ENCODE measurements at regions not wholly inside any gene's neighbourhood (a gene's known extent, or its start where the extent isn't known, plus 50 kb on each side); places are given as distances from the start of the nearest gene placed in this dataset.
A peak's percentile ranks its signal among the peaks of the same experiment; 100 is the strongest.

- no peaks in the 10 kb centered on the region for H4K20me1 ChIP-seq (ENCODE audit: insufficient read depth, low read length)
- Mint-ChIP-seq H3K9me3 (ENCODE audit: unreplicated experiment) (peaks cover 12% of the 10 kb centered on the region), H3K36me3 (ENCODE audit: low read depth, unreplicated experiment) (no peaks in the 10 kb centered on the region), H3K4me1 (ENCODE audit: low read depth, unreplicated experiment) (peaks cover 10% of the 10 kb centered on the region), H3K4me3 (ENCODE audit: unreplicated experiment) (no peak overlapping the region), H3K27me3 (ENCODE audit: low read depth, unreplicated experiment) (no peaks in the 10 kb centered on the region), H3K27ac (ENCODE audit: unreplicated experiment) (peak overlapping the region; percentile 54)
- H3K27ac ChIP-seq (ENCODE audit: low read depth, low read length): no peak overlapping the region
- H3K9me3 ChIP-seq (ENCODE audit: insufficient read depth, low read depth, low read length): no peaks in the 10 kb centered on the region
- DNase-seq (ENCODE audit: low read depth): peak; percentile 60
- no peak overlapping the region for H3K4me3 ChIP-seq (ENCODE audit: insufficient read depth, low read depth, low read length)
- no peaks in the 10 kb centered on the region for H3K27me3 ChIP-seq (ENCODE audit: insufficient read depth, low read length)
- H3K4me2 ChIP-seq (ENCODE audit: low read length): no peak overlapping the region
- no peaks in the 10 kb centered on the region for H3K4me1 ChIP-seq (ENCODE audit: insufficient read depth, low read length)
- peak; percentile 55 for FAIRE-seq
- H3K9ac ChIP-seq (ENCODE audit: low read length): no peak overlapping the region
- H2AFZ ChIP-seq (ENCODE audit: low read depth, low read length): no peak overlapping the region
- H3K79me2 ChIP-seq (ENCODE audit: insufficient read depth, low read length): no peaks in the 10 kb centered on the region
- H3K36me3 ChIP-seq (ENCODE audit: insufficient read depth, low read length): no peaks in the 10 kb centered on the region
- TF ChIP-seq EZH2 (IDR thresholded peaks at IDR 0.05; ENCODE audit: insufficient read depth, low read length): no peak
- TF ChIP-seq, protein P1, sequence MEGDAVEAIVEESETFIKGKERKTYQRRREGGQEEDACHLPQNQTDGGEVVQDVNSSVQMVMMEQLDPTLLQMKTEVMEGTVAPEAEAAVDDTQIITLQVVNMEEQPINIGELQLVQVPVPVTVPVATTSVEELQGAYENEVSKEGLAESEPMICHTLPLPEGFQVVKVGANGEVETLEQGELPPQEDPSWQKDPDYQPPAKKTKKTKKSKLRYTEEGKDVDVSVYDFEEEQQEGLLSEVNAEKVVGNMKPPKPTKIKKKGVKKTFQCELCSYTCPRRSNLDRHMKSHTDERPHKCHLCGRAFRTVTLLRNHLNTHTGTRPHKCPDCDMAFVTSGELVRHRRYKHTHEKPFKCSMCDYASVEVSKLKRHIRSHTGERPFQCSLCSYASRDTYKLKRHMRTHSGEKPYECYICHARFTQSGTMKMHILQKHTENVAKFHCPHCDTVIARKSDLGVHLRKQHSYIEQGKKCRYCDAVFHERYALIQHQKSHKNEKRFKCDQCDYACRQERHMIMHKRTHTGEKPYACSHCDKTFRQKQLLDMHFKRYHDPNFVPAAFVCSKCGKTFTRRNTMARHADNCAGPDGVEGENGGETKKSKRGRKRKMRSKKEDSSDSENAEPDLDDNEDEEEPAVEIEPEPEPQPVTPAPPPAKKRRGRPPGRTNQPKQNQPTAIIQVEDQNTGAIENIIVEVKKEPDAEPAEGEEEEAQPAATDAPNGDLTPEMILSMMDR (IDR thresholded peaks at IDR 0.05; ENCODE audit: insufficient read depth, low read depth, low read length): no peak
These were observed 296.3 kb upstream of the JAG1 start for GRCh38 chr20:10970109-10970508.

GRCh38 chr20:10971096-10971495, 297.3 kb upstream of the JAG1 start:
- FAIRE-seq (no peak), DNase-seq (ENCODE audit: low read depth) (peak; percentile 5)
- Mint-ChIP-seq H3K9me3 (ENCODE audit: unreplicated experiment) (peaks cover 10% of the 10 kb centered on the region), H3K4me3 (ENCODE audit: unreplicated experiment) (no peak overlapping the region), H3K36me3 (ENCODE audit: low read depth, unreplicated experiment) (no peaks in the 10 kb centered on the region), H3K27me3 (ENCODE audit: low read depth, unreplicated experiment) (no peaks in the 10 kb centered on the region), H3K4me1 (ENCODE audit: low read depth, unreplicated experiment) (peaks cover 8% of the 10 kb centered on the region), H3K27ac (ENCODE audit: unreplicated experiment) (no peak overlapping the region)
- H2AFZ ChIP-seq (ENCODE audit: low read depth, low read length): no peak overlapping the region
- H3K79me2 ChIP-seq (ENCODE audit: insufficient read depth, low read length): no peaks in the 10 kb centered on the region
- no peaks in the 10 kb centered on the region for H3K36me3 ChIP-seq (ENCODE audit: insufficient read depth, low read length)
- TF ChIP-seq, protein P1 (IDR thresholded peaks at IDR 0.05; ENCODE audit: insufficient read depth, low read depth, low read length): no peak
- TF ChIP-seq EZH2 (IDR thresholded peaks at IDR 0.05; ENCODE audit: insufficient read depth, low read length): no peak
- no peak overlapping the region for H3K4me3 ChIP-seq (ENCODE audit: insufficient read depth, low read depth, low read length)
- H4K20me1 ChIP-seq (ENCODE audit: insufficient read depth, low read length): no peaks in the 10 kb centered on the region
- H3K4me2 ChIP-seq (ENCODE audit: low read length): no peak overlapping the region
- no peaks in the 10 kb centered on the region for H3K4me1 ChIP-seq (ENCODE audit: insufficient read depth, low read length)
- no peak overlapping the region for H3K27ac ChIP-seq (ENCODE audit: low read depth, low read length)
- no peak overlapping the region for H3K9ac ChIP-seq (ENCODE audit: low read length)
- no peaks in the 10 kb centered on the region for H3K27me3 ChIP-seq (ENCODE audit: insufficient read depth, low read length)
- no peaks in the 10 kb centered on the region for H3K9me3 ChIP-seq (ENCODE audit: insufficient read depth, low read depth, low read length)

DNA sequence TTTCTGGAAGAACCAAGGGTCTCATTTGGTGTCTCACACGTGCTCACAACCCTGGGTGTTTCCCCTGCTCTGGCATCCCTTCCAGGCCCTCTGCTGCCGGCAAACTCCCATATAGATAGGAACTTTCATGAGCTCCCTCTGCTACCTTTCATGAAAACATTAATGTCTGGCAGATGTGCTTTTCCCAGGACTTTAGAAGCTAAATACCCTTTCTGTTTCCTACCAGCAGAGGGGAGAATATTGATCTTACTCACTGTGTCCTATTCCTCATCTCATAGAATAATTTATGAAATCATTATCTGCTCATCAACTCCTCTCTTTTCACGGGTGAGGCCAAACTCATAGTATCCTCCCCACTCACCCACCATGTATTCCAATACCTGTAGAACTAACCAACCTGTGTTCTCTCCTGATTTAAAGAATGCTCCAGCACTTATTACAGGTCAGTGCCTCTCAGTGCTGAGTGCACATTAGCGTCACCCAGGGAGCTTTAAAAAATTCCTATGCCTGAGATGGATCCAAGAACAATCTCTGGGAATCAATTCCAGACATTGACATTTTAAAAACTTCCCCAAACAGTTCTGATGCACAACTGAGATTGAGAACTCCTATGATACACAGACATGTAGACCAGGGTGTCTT, 298.5 kb upstream of the JAG1 start:
- H3K4me1 ChIP-seq (ENCODE audit: insufficient read depth, low read length): no peaks in the 10 kb centered on the region
- no peak overlapping the region for H3K4me3 ChIP-seq (ENCODE audit: insufficient read depth, low read depth, low read length)
- H3K79me2 ChIP-seq (ENCODE audit: insufficient read depth, low read length): no peaks in the 10 kb centered on the region
- H4K20me1 ChIP-seq (ENCODE audit: insufficient read depth, low read length): no peaks in the 10 kb centered on the region
- H3K4me3 Mint-ChIP-seq (ENCODE audit: unreplicated experiment): no peak overlapping the region
- no peaks in the 10 kb centered on the region for H3K36me3 Mint-ChIP-seq (ENCODE audit: low read depth, unreplicated experiment)
- H3K9me3 ChIP-seq (ENCODE audit: insufficient read depth, low read depth, low read length): no peaks in the 10 kb centered on the region
- H3K9me3 Mint-ChIP-seq (ENCODE audit: unreplicated experiment): peaks cover 10% of the 10 kb centered on the region
- H3K4me1 Mint-ChIP-seq (ENCODE audit: low read depth, unreplicated experiment): peaks cover 8% of the 10 kb centered on the region
- H3K36me3 ChIP-seq (ENCODE audit: insufficient read depth, low read length): no peaks in the 10 kb centered on the region
- no peak overlapping the region for H3K27ac Mint-ChIP-seq (ENCODE audit: unreplicated experiment)
- no peak overlapping the region for H3K9ac ChIP-seq (ENCODE audit: low read length)
- DNase-seq (ENCODE audit: low read depth) (no peak), FAIRE-seq (no peak)
- no peak overlapping the region for H2AFZ ChIP-seq (ENCODE audit: low read depth, low read length)
- TF ChIP-seq EZH2 (IDR thresholded peaks at IDR 0.05; ENCODE audit: insufficient read depth, low read length): no peak
- TF ChIP-seq, protein P1 (IDR thresholded peaks at IDR 0.05; ENCODE audit: insufficient read depth, low read depth, low read length): no peak
- no peaks in the 10 kb centered on the region for H3K27me3 Mint-ChIP-seq (ENCODE audit: low read depth, unreplicated experiment)
- H3K27ac ChIP-seq (ENCODE audit: low read depth, low read length): no peak overlapping the region
- H3K27me3 ChIP-seq (ENCODE audit: insufficient read depth, low read length): no peaks in the 10 kb centered on the region
- no peak overlapping the region for H3K4me2 ChIP-seq (ENCODE audit: low read length)
